ENCODE measurements at regions not wholly inside any gene's neighbourhood (a gene's known extent, or its start where the extent isn't known, plus 50 kb on each side); places are given as distances from the start of the nearest gene placed in this dataset.

DNA sequence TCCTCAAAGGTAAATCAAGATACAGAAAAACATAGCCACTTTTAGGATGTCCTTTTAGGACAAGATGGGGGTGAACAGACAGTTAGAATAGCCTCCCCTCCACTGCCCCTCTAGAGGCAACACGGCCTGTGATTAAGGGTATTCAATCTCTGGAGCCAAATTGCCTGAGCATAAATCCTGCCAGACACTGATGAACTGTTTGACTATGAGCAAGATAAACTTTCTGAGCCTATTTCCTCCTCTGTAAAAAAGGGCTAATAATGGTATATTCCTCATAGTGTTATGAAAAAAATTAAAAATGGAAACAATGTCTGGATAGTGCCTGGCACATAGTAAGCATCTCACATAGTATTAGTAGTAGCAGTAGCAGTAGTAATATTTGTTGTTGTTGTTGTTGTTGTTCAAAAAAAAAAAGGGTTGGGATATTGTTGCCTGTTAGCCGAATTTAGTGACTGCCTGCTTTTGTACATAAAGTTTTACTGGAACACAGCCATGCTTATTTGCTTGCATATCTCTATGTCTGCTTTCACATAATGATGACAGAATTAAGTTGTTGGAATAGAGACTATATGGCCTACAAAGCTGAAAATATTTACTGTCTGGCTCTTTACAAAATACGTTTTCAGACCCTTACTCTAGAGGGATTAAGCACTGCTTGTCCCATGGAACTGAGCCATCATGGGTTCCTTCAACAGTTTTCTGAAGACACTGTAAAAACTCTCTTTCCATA, 536.3 kb downstream of the TLE4 start:
- H3K9me3 Mint-ChIP-seq = peaks cover 0 to 9% (median 0%) of the 10 kb centered on the region in 7 donors
- H3K27ac Mint-ChIP-seq = no peak overlapping the region
- Histone ChIP-seq H3K4me3 (ENCODE audit: low read depth, low read length) (no peak overlapping the region), H3K4me1 (ENCODE audit: control insufficient read depth, insufficient read depth, low read length, poor library complexity, severe bottlenecking) (no peaks in the 10 kb centered on the region), H3K9me3 (ENCODE audit: control insufficient read depth in 2 of 2, low read length in 2 of 2) (no peaks in the 10 kb centered on the region), H3K27me3 (ENCODE audit: control insufficient read depth, insufficient read depth, low read length) (no peaks in the 10 kb centered on the region), H3K36me3 (ENCODE audit: control insufficient read depth, insufficient read depth, low read length) (no peaks in the 10 kb centered on the region), H3K27ac (ENCODE audit: insufficient read depth, low read length, poor library complexity, severe bottlenecking) (no peak overlapping the region)
- no peak for DNase-seq
- ATAC-seq (ENCODE audit: low read depth in 2 of 2) = no peak
- H3K36me3 Mint-ChIP-seq = no peaks in the 10 kb centered on the region
- no peaks in the 10 kb centered on the region for H3K4me1 Mint-ChIP-seq
- peaks cover 16% of the 10 kb centered on the region for H3K27me3 Mint-ChIP-seq
- no peak overlapping the region for H3K4me3 Mint-ChIP-seq

DNA sequence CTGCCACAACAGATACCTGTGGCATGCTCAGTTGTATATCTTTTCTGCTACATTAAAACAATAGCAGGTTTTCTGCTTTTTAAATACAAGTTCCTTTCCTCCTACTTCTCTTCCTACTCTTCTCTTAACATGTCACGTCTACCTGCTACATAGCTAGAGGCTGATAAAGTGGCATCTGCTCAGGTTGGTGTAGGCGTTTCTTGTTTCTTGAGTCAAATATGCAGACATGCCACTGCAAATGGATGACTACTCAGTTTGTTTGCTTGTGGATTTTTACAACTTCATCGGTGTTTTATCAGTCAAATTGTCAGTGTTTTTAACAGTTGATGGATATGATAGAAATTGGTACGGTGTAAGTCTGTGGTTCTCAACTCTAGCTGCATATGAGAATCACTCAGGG, 525.7 kb downstream of the TLE4 start:
- Histone ChIP-seq H3K9me3 (ENCODE audit: control insufficient read depth in 2 of 2, low read length in 2 of 2) (no peaks in the 10 kb centered on the region), H3K4me1 (ENCODE audit: control insufficient read depth, insufficient read depth, low read length, poor library complexity, severe bottlenecking) (no peaks in the 10 kb centered on the region), H3K27ac (ENCODE audit: insufficient read depth, low read length, poor library complexity, severe bottlenecking) (no peak overlapping the region), H3K27me3 (ENCODE audit: control insufficient read depth, insufficient read depth, low read length) (no peaks in the 10 kb centered on the region), H3K4me3 (ENCODE audit: low read depth, low read length) (no peak overlapping the region), H3K36me3 (ENCODE audit: control insufficient read depth, insufficient read depth, low read length) (no peaks in the 10 kb centered on the region)
- no peak for DNase-seq
- ATAC-seq (ENCODE audit: low read depth in 2 of 2) = no peak
- peaks cover 0 to 5% (median 0%) of the 10 kb centered on the region in 7 donors for H3K9me3 Mint-ChIP-seq
- no peak overlapping the region for H3K27ac Mint-ChIP-seq
- H3K4me1 Mint-ChIP-seq = no peaks in the 10 kb centered on the region
- H3K36me3 Mint-ChIP-seq = no peaks in the 10 kb centered on the region
- H3K27me3 Mint-ChIP-seq = no peaks in the 10 kb centered on the region
- H3K4me3 Mint-ChIP-seq = no peak overlapping the region

DNA sequence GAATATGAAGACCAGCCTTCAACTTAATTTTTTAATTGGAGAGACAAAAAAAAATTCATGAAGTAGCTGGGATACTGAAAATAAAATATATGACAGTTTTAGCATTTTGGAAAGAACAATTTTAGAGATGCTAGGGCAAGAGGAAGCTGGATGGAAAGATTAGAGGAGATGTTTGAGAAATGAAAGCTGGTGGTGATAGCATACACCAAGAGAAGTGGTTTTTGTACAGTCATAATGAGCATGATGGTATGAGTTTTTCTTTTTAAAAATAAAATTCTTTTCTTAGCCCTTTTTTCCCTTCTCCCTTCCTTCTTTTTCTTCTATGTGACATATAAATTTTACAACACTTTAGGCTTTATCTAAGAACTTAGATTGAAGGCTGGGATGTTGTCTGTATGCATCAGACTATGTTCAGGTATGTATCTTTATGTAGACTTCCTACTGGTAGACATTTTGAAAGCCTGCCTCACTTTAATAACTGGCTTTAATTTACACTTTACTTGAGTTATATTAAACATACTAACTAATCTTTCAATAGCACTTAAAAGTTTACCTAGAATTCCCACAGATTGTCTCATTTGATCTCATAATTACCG, 522.5 kb downstream of the TLE4 start:
- Mint-ChIP-seq H3K27me3 (no peaks in the 10 kb centered on the region), H3K4me3 (no peak overlapping the region), H3K4me1 (no peaks in the 10 kb centered on the region), H3K27ac (peak overlapping the region in 1 of 3 donors; percentile 21), H3K36me3 (no peaks in the 10 kb centered on the region), H3K9me3 (peaks cover 0 to 5% (median 0%) of the 10 kb centered on the region in 7 donors)
- no peaks in the 10 kb centered on the region for H3K27me3 ChIP-seq (ENCODE audit: control insufficient read depth, insufficient read depth, low read length)
- H3K36me3 ChIP-seq (ENCODE audit: control insufficient read depth, insufficient read depth, low read length) = no peaks in the 10 kb centered on the region
- no peaks in the 10 kb centered on the region for H3K4me1 ChIP-seq (ENCODE audit: control insufficient read depth, insufficient read depth, low read length, poor library complexity, severe bottlenecking)
- DNase-seq = no peak
- H3K27ac ChIP-seq (ENCODE audit: insufficient read depth, low read length, poor library complexity, severe bottlenecking) = no peak overlapping the region
- H3K4me3 ChIP-seq (ENCODE audit: low read depth, low read length) = no peak overlapping the region
- ATAC-seq (ENCODE audit: low read depth in 2 of 2) = no peak
- H3K9me3 ChIP-seq (ENCODE audit: control insufficient read depth in 2 of 2, low read length in 2 of 2) = no peaks in the 10 kb centered on the region

DNA sequence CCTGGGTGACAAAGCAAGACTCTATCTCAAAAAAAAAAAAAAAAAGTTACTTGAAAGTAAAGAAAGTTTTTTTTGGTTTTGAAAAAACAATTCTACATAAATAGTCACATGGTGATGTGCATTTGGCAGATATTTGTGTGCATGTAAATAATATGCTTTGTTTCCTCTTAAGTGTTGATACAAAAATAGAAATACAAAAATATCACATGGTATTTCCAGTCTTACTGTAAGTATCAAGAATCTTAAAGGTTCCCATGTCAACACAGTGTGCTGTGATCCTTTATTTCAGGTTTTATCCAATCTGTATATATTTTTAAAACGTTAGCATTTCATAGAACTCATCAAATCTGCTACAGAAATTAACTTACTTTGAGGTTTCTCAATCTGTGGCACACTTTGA, 521.9 kb downstream of the TLE4 start:
- ATAC-seq (ENCODE audit: low read depth in 2 of 2) = no peak
- no peaks in the 10 kb centered on the region for H3K9me3 ChIP-seq (ENCODE audit: control insufficient read depth in 2 of 2, low read length in 2 of 2)
- H3K27ac Mint-ChIP-seq = no peak overlapping the region
- H3K36me3 Mint-ChIP-seq = no peaks in the 10 kb centered on the region
- no peaks in the 10 kb centered on the region for H3K27me3 ChIP-seq (ENCODE audit: control insufficient read depth, insufficient read depth, low read length)
- no peaks in the 10 kb centered on the region for H3K4me1 ChIP-seq (ENCODE audit: control insufficient read depth, insufficient read depth, low read length, poor library complexity, severe bottlenecking)
- H3K27me3 Mint-ChIP-seq = no peaks in the 10 kb centered on the region
- H3K4me1 Mint-ChIP-seq = no peaks in the 10 kb centered on the region
- no peaks in the 10 kb centered on the region for H3K36me3 ChIP-seq (ENCODE audit: control insufficient read depth, insufficient read depth, low read length)
- H3K4me3 ChIP-seq (ENCODE audit: low read depth, low read length) = no peak overlapping the region
- H3K27ac ChIP-seq (ENCODE audit: insufficient read depth, low read length, poor library complexity, severe bottlenecking) = no peak overlapping the region
- H3K4me3 Mint-ChIP-seq = no peak overlapping the region
- DNase-seq = no peak
- H3K9me3 Mint-ChIP-seq = peaks cover 0 to 5% (median 0%) of the 10 kb centered on the region in 7 donors

DNA sequence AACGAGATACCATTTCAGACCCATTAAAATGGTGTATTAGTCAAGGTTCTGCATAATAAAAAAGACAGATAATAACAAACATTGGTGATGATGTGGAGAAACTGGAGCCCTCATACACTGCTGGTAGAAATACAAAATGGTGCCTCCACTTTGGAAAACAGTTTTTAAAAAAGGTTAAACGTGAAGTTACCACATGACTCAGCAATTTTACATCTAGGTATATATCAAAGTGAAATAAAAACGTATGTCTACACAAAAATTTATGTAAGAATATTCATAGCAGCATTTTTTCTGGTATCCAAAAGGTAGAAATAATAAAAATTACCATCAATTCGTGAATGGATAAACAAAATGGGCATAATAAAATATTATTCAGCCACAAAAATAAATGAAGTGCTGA, 519.8 kb downstream of the TLE4 start:
- Histone ChIP-seq H3K9me3 (ENCODE audit: control insufficient read depth in 2 of 2, low read length in 2 of 2) (no peaks in the 10 kb centered on the region), H3K27me3 (ENCODE audit: control insufficient read depth, insufficient read depth, low read length) (no peaks in the 10 kb centered on the region), H3K4me3 (ENCODE audit: low read depth, low read length) (no peak overlapping the region), H3K27ac (ENCODE audit: insufficient read depth, low read length, poor library complexity, severe bottlenecking) (no peak overlapping the region), H3K4me1 (ENCODE audit: control insufficient read depth, insufficient read depth, low read length, poor library complexity, severe bottlenecking) (no peaks in the 10 kb centered on the region), H3K36me3 (ENCODE audit: control insufficient read depth, insufficient read depth, low read length) (no peaks in the 10 kb centered on the region)
- no peaks in the 10 kb centered on the region for H3K36me3 Mint-ChIP-seq
- H3K4me1 Mint-ChIP-seq = peaks cover 0 to 5% (median 3%) of the 10 kb centered on the region in 4 donors
- H3K27ac Mint-ChIP-seq = no peak overlapping the region
- no peaks in the 10 kb centered on the region for H3K27me3 Mint-ChIP-seq
- H3K9me3 Mint-ChIP-seq = peaks cover 0 to 5% (median 0%) of the 10 kb centered on the region in 7 donors
- ATAC-seq (ENCODE audit: low read depth in 2 of 2) (no peak), DNase-seq (no peak)
- H3K4me3 Mint-ChIP-seq = no peak overlapping the region

DNA sequence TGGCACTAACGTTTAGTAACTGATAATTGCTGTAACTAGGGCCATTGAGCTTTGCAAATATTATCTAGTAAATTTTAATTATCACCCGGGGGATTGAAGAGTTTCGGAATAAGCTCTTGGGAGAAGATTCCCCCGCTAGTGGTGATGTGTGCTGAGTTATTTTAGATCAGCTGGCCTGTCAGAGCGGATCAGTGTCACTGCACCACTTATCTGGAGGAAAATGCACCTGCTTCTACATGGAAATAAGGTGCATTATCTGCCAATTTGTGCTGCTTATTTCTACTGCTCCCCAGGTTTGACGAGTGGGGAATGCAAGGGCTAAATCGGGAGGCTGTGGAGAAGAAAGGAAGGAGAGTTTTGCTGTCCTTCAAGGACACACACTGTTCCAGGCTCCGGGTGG, 518.6 kb downstream of the TLE4 start:
- Mint-ChIP-seq H3K4me3 (no peak overlapping the region), H3K27me3 (no peaks in the 10 kb centered on the region), H3K9me3 (peaks cover 0 to 3% (median 0%) of the 10 kb centered on the region in 7 donors), H3K36me3 (no peaks in the 10 kb centered on the region), H3K4me1 (peaks cover 0 to 10% (median 3%) of the 10 kb centered on the region in 4 donors), H3K27ac (no peak overlapping the region)
- no peak for ATAC-seq (ENCODE audit: low read depth in 2 of 2)
- no peak overlapping the region for H3K4me3 ChIP-seq (ENCODE audit: low read depth, low read length)
- no peak overlapping the region for H3K27ac ChIP-seq (ENCODE audit: insufficient read depth, low read length, poor library complexity, severe bottlenecking)
- H3K27me3 ChIP-seq (ENCODE audit: control insufficient read depth, insufficient read depth, low read length) = no peaks in the 10 kb centered on the region
- no peak for DNase-seq
- H3K4me1 ChIP-seq (ENCODE audit: control insufficient read depth, insufficient read depth, low read length, poor library complexity, severe bottlenecking) = no peaks in the 10 kb centered on the region
- no peaks in the 10 kb centered on the region for H3K36me3 ChIP-seq (ENCODE audit: control insufficient read depth, insufficient read depth, low read length)
- H3K9me3 ChIP-seq (ENCODE audit: control insufficient read depth in 2 of 2, low read length in 2 of 2) = no peaks in the 10 kb centered on the region

DNA sequence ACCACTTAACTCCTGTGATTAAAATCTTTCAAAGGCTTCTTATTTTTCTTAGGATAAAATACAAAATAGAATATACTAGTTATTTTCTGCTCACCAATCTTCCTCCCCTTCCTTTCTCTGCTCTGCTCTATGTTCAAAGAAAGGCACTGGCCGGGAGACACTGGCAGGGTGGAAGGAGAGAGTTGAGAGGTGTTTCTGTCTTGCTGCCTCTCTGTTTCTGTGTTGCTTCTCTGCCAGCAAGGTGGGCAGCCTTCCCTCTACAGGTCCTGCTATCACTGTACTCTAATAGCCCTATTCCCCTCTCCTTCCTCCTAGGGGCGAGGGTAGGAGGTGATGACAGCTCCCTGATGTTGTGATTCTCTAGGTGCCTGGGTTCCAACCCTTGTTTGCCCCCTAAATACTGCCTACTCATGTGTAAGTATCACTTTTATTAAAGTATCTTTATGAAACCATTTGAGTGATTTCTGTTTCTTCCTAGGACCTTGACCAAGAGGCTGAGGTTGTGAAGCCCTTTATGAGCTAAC, 515.1 kb downstream of the TLE4 start:
- DNase-seq (no peak), ATAC-seq (ENCODE audit: low read depth in 2 of 2) (no peak)
- no peak overlapping the region for H3K4me3 Mint-ChIP-seq
- peak overlapping the region in 1 of 3 donors; percentile 16 for H3K27ac Mint-ChIP-seq
- H3K9me3 Mint-ChIP-seq = no peaks in the 10 kb centered on the region
- peaks cover 2 to 12% (median 7%) of the 10 kb centered on the region in 4 donors for H3K4me1 Mint-ChIP-seq
- no peak overlapping the region for H3K27ac ChIP-seq (ENCODE audit: insufficient read depth, low read length, poor library complexity, severe bottlenecking)
- no peak overlapping the region for H3K4me3 ChIP-seq (ENCODE audit: low read depth, low read length)
- H3K36me3 ChIP-seq (ENCODE audit: control insufficient read depth, insufficient read depth, low read length) = no peaks in the 10 kb centered on the region
- H3K9me3 ChIP-seq (ENCODE audit: control insufficient read depth in 2 of 2, low read length in 2 of 2) = no peaks in the 10 kb centered on the region
- no peaks in the 10 kb centered on the region for H3K36me3 Mint-ChIP-seq
- no peaks in the 10 kb centered on the region for H3K27me3 Mint-ChIP-seq
- no peaks in the 10 kb centered on the region for H3K27me3 ChIP-seq (ENCODE audit: control insufficient read depth, insufficient read depth, low read length)
- H3K4me1 ChIP-seq (ENCODE audit: control insufficient read depth, insufficient read depth, low read length, poor library complexity, severe bottlenecking) = no peaks in the 10 kb centered on the region

DNA sequence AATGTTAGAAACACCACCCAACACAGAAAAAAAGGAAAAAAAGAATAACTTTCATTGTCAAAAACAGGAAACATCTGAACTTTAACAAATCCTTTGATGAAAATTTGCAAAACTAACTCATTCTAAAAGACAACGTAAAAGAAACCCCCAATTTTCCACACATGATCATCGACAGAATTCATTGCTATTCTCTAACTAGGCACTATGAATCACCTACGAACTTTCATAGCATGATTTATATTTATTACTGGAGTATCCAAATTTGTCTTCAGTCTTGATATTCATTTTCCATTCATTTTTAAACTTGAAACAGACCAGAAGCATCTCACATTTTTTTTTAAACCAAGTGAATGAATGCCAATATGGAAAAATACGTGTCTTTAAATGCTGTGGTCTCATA, 514.6 kb downstream of the TLE4 start:
- Histone ChIP-seq H3K27ac (ENCODE audit: insufficient read depth, low read length, poor library complexity, severe bottlenecking) (no peak overlapping the region), H3K27me3 (ENCODE audit: control insufficient read depth, insufficient read depth, low read length) (no peaks in the 10 kb centered on the region)

More for the DNA sequence above, 514.6 kb downstream of the TLE4 start:
- H3K27me3 Mint-ChIP-seq = no peaks in the 10 kb centered on the region
- no peaks in the 10 kb centered on the region for H3K36me3 Mint-ChIP-seq
- ATAC-seq (ENCODE audit: low read depth in 2 of 2) (no peak), DNase-seq (no peak)
- Histone ChIP-seq H3K4me3 (ENCODE audit: low read depth, low read length) (no peak overlapping the region), H3K4me1 (ENCODE audit: control insufficient read depth, insufficient read depth, low read length, poor library complexity, severe bottlenecking) (no peaks in the 10 kb centered on the region), H3K9me3 (ENCODE audit: control insufficient read depth in 2 of 2, low read length in 2 of 2) (no peaks in the 10 kb centered on the region), H3K36me3 (ENCODE audit: control insufficient read depth, insufficient read depth, low read length) (no peaks in the 10 kb centered on the region)
- peaks cover 2 to 13% (median 7%) of the 10 kb centered on the region in 4 donors for H3K4me1 Mint-ChIP-seq
- no peak overlapping the region for H3K27ac Mint-ChIP-seq
- no peak overlapping the region for H3K4me3 Mint-ChIP-seq
- no peaks in the 10 kb centered on the region for H3K9me3 Mint-ChIP-seq

Data from CD4-positive, CD25-positive, alpha-beta regulatory T cell (primary cell).